NCI-H1930 (cell line): ENCODE measurements at regions not wholly inside any gene's neighbourhood (a gene's known extent, or its start where the extent isn't known, plus 50 kb on each side); places are given as distances from the start of the nearest gene placed in this dataset.
"Not testable (repeated sequence)": the region's sequence is repeated elsewhere in the genome, so short reads cannot be mapped to it uniquely, and the experiment has no call there.

Experiments
- DNase-seq, 2 experiments: peaks; one replicate each; lab custom pipeline; 2025; lab: John Stamatoyannopoulos, UW

DNA sequence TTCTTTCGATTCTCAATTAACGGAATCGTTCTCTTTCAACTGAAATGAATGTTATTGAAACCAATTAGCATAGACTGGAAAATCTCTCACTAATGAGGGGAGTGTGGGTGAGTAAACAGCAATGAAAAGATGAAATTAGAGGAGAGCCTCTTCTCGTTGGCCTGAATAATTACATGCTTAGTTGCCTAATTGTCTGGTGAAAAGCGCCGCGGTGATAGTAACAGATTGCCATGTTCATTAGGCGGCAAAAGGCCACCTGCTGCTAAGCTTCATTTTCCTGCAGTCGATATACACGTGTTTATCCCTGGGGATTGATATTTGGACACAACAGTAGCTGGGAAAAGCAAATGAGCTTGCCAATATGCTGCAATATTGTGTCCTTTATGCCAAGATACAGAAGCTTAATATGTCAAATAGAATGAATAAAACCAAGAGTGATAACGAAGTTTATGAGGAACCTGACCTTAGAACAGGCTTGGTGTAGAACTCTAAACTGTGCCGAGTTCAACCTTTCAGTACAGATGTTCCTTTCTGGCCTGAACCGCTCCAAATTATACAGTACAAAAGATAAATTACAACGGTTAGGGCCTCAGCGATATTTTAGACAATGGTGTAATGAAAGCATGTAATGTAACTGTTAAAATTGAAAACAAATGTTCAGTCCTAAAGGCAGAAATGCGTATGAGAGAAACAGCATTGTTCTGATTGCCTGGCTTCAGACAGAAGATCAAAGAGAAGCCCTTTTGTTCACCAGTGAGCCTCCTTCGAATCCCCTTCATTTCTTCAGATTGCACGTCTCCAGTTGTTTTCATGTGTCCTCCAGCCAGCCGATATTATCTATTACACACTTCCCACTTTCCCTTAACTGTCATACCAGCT, 185.2 kb downstream of the SHOX2 start:
- peak; percentile 82 to 86 for DNase-seq

- DNase-seq, result no peak
These were observed 186.8 kb downstream of the SHOX2 start for GRCh38 chr3:157919319-157919887.

GRCh38 chr3:157918402-157918801, 187.8 kb downstream of the SHOX2 start:
- DNase-seq, result no peak

DNA sequence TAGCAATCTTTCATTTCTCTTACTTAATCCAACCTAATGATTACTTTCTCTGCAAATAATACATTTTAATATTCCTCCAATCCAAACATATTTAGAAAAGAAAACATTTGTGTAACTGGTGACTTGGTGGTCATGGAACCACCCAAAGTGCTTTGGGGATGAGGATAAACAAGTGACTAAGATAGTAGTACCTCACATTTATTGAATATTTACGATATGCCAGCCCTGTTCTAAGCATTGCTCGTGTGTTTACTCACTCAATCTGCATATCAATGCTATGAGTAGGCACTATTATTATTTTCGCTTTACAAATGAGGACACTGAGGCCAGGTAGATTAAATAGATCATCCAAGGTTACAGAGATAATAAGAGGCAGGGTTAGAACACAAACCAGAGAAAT, 189.5 kb downstream of the SHOX2 start:
- no peak for DNase-seq

GRCh38 chr3:157914882-157915281, 191.3 kb downstream of the SHOX2 start:
- no peak for DNase-seq

DNA sequence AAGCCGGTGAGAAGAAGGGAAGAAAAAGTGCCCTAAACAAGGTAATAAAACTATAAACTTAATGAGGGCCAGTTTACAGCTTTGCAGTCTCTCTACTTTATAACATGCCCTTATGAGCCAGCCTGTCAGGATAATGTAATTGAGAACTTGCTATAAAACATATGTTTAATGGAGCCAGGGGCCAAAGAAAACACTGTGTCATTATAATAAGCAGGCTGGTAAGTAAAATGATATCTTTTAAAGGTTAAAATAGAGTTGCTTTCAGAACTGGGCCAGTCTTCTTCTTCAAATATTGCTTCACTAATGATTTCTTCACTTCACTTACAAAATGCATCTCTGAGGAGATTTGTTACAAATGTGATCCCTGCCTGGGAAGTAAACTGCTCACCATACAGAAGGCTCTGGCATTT, 192.5 kb downstream of the SHOX2 start:
- DNase-seq, result no peak

- no peak for DNase-seq
These were observed 193.4 kb downstream of the SHOX2 start for GRCh38 chr3:157912514-157913451.

- no peak for DNase-seq
These were observed 199.6 kb downstream of the SHOX2 start for GRCh38 chr3:157906627-157907026.

GRCh38 chr3:157905885-157906284, 200.3 kb downstream of the SHOX2 start:
- no peak for DNase-seq

DNA sequence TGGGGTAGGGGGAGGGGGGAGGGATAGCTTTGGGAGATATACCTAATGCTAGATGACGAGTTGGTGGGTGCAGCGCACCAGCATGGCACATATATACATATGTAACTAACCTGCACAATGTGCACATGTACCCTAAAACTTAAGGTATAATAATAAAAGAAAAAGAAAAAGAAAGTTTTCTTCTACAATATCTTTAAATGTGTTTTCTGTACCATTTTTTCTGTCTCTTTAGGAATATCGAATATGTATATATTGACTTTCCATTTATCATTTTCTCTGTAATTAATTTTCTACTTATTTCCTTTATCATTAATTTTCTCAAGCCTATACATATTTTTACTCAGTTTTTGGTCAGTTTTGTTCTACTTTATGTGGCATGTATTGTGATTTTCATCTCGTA, 203.5 kb downstream of the SHOX2 start:
- not testable (repeated sequence) for DNase-seq

- DNase-seq, result no peak
These were observed 218.2 kb downstream of the SHOX2 start for GRCh38 chr3:157888040-157888439.

GRCh38 chr3:157876556-157876955, 229.7 kb downstream of the SHOX2 start:
- DNase-seq, result no peak

DNA sequence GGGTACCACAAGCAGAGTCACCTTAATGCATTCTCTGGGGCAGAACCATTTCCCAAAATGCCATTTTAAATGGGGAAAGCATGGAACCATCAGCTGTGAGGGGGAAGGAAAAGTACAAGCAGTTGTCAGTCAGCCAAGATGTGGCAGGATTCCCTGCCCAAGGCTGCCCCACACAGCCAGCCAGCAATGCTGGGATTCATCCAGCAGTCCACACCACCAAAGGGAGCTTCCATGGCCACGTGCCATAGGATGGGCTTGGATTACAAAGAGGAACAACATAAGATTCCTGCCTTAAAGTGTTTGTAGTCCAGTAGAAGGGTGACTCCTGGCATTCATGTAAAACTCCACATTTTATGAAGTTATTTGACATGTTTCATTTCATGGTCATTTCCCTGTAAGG, 233.3 kb downstream of the SHOX2 start:
- DNase-seq, result no peak

GRCh38 chr3:157871838-157872460, 234.3 kb downstream of the SHOX2 start:
- DNase-seq, result no peak

DNA sequence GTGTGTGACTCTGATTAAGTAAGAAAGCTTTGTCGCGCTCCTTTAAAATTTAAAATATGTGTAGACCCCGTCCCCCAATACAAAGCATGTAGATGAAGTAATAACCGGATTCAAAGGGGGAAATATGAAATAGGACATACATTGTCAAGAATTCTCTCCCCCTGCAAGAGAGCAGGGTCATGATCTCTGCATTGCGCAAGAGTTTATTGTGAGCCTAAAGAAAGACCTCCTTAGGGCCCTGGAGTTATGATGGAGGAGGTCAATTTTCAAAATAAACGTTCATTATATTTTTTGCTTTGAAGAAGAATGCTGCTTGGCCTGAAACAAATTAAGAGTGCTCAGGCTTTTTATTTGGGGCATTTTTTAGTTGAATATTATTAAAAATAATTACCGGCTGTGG, 235.0 kb downstream of the SHOX2 start:
- DNase-seq, result no peak

DNA sequence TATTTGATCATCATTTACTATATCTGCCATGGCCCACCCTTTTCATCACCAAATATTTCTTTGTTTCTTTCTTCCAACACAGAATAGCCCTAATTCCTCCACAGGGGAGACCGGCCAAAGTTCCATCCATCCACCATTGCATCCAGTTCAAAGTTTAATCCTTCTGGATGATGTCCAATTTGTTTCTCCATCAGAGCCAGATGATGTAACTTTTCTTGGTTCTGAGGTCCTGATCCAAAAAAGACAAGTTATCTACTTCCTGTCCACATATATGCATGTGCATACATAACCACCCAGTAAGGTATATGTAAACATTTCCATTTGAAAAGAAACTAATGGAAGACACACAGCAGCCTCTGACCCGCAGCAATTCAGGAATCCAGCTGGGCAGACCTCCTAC, 237.3 kb downstream of the SHOX2 start:
- no peak for DNase-seq

GRCh38 chr3:157868196-157868595, 238.0 kb downstream of the SHOX2 start:
- DNase-seq, result no peak

- peak in 1 of 2 experiments; percentile 25 for DNase-seq
These were observed 240.7 kb downstream of the SHOX2 start for GRCh38 chr3:157865352-157866000.

- no peak for DNase-seq
These were observed 245.0 kb downstream of the SHOX2 start for GRCh38 chr3:157861076-157861765.

- DNase-seq, result no peak
These were observed 246.7 kb downstream of the SHOX2 start for GRCh38 chr3:157859541-157859940.

GRCh38 chr3:157858821-157859220, 247.4 kb downstream of the SHOX2 start:
- no peak for DNase-seq
